ENCODE measurements at regions not wholly inside any gene's neighbourhood (a gene's known extent, or its start where the extent isn't known, plus 50 kb on each side); places are given as distances from the start of the nearest gene placed in this dataset.

GRCh38 chr5:58150926-58151325 is 309.0 kb downstream of the PLK2 start:
- TF ChIP-seq, protein P1, sequence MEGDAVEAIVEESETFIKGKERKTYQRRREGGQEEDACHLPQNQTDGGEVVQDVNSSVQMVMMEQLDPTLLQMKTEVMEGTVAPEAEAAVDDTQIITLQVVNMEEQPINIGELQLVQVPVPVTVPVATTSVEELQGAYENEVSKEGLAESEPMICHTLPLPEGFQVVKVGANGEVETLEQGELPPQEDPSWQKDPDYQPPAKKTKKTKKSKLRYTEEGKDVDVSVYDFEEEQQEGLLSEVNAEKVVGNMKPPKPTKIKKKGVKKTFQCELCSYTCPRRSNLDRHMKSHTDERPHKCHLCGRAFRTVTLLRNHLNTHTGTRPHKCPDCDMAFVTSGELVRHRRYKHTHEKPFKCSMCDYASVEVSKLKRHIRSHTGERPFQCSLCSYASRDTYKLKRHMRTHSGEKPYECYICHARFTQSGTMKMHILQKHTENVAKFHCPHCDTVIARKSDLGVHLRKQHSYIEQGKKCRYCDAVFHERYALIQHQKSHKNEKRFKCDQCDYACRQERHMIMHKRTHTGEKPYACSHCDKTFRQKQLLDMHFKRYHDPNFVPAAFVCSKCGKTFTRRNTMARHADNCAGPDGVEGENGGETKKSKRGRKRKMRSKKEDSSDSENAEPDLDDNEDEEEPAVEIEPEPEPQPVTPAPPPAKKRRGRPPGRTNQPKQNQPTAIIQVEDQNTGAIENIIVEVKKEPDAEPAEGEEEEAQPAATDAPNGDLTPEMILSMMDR (IDR thresholded peaks at IDR 0.05) = no peak
- no peak for TF ChIP-seq POLR2A (IDR thresholded peaks at IDR 0.05)
